HepG2 (cell line): ENCODE measurements at regions not wholly inside any gene's neighbourhood (a gene's known extent, or its start where the extent isn't known, plus 50 kb on each side); places are given as distances from the start of the nearest gene placed in this dataset.

Experiments used
- ATRX ChIP-seq: sonication (generic); formaldehyde crosslinking; IDR thresholded peaks from 2 replicates; pipeline ENCODE4 v1.4.0; 2020; ENCODE audit warnings: missing genetic modification reagents, borderline replicate concordance
- ERF ChIP-seq: IDR thresholded peaks from 2 replicates; pipeline ENCODE4 v1.6.1; 2018; ENCODE audit warnings: missing biosample characterization, missing genetic modification reagents
- ESRRA ChIP-seq: sonication (generic); formaldehyde crosslinking; IDR thresholded peaks from 2 replicates; pipeline ENCODE4 v1.5.1; 2020; ENCODE audit warnings: mild to moderate bottlenecking, low read depth, missing genetic modification reagents
- FOXP1 ChIP-seq, 2 experiments: fragments of 450-650 bp in 1 of 2; IDR thresholded peaks; 2 replicates each; pipeline ENCODE4 v1.6.1; 2017 to 2018; ENCODE audit warnings: antibody characterized with exemption in 1 of 2
- IRX3 ChIP-seq: sonication (generic); formaldehyde crosslinking; IDR thresholded peaks from 2 replicates; pipeline ENCODE4 v1.8.1; 2023; ENCODE audit warnings: mild to moderate bottlenecking, low read depth, missing genetic modification reagents, borderline replicate concordance
- MEIS1 ChIP-seq: sonication (generic); formaldehyde crosslinking; IDR thresholded peaks from 2 replicates; pipeline ENCODE4 v1.9.0; 2021; ENCODE audit warnings: mild to moderate bottlenecking, missing genetic modification reagents, moderate library complexity, borderline replicate concordance
- NFKBIZ ChIP-seq: IDR thresholded peaks from 2 replicates; pipeline ENCODE4 v1.6.1; 2018; ENCODE audit warnings: missing genetic modification reagents, missing compliant biosample characterization
- RFXANK ChIP-seq: IDR thresholded peaks from 2 replicates; pipeline ENCODE4 v1.6.1; 2016
- SALL1 ChIP-seq: sonication (generic); formaldehyde crosslinking; IDR thresholded peaks from 2 replicates; pipeline ENCODE4 v1.8.0; 2022; ENCODE audit warnings: mild to moderate bottlenecking, missing genetic modification reagents
- SNAI1 ChIP-seq: sonication (generic); formaldehyde crosslinking; IDR thresholded peaks from 2 replicates; pipeline ENCODE4 v1.5.0; 2020; ENCODE audit warnings: mild to moderate bottlenecking, missing genetic modification reagents, borderline replicate concordance
- STAT5B ChIP-seq: sonication (generic); formaldehyde crosslinking; IDR thresholded peaks from 2 replicates; pipeline ENCODE4 v1.4.0; 2020; ENCODE audit warnings: missing genetic modification reagents
- THYN1 ChIP-seq: sonication (generic); formaldehyde crosslinking; IDR thresholded peaks from 2 replicates; pipeline ENCODE4 v1.8.1; 2023; ENCODE audit warnings: low read depth, mild to moderate bottlenecking, moderate library complexity, missing genetic modification reagents, borderline replicate concordance
- YY1 ChIP-seq: IDR thresholded peaks from 2 replicates; pipeline ENCODE4 v1.6.1; 2011; ENCODE audit warnings: low read length, low read depth, moderate library complexity, mild to moderate bottlenecking; ENCODE audit not compliant: insufficient read depth, insufficient replicate concordance
- ZNF224 ChIP-seq: sonication (generic); formaldehyde crosslinking; IDR thresholded peaks from 2 replicates; pipeline ENCODE4 v1.5.0; 2020; ENCODE audit warnings: mild to moderate bottlenecking, missing genetic modification reagents
- ZNF607 ChIP-seq: sonication (generic); formaldehyde crosslinking; IDR thresholded peaks from 2 replicates; pipeline ENCODE4 v1.5.1; 2020; ENCODE audit warnings: missing genetic modification reagents, mild to moderate bottlenecking, borderline replicate concordance
- ZNF782 ChIP-seq: sonication (generic); formaldehyde crosslinking; IDR thresholded peaks from 2 replicates; pipeline ENCODE4 v1.4.0; 2020; ENCODE audit warnings: missing genetic modification reagents, mild to moderate bottlenecking, borderline replicate concordance
- TF ChIP-seq, protein P1 (sequence below): sonication (generic); formaldehyde crosslinking; IDR thresholded peaks from 2 replicates; pipeline ENCODE4 v1.4.0; 2020; ENCODE audit warnings: missing genetic modification reagents
- TF ChIP-seq, protein P2 (sequence below): sonication (generic); formaldehyde crosslinking; IDR thresholded peaks from 2 replicates; pipeline ENCODE4 v1.4.0; 2020; ENCODE audit warnings: missing genetic modification reagents
- TF ChIP-seq, protein P3 (sequence below): sonication (generic); formaldehyde crosslinking; IDR thresholded peaks from 2 replicates; pipeline ENCODE4 v1.5.0; 2020; ENCODE audit warnings: missing genetic modification reagents
- TF ChIP-seq, protein P4 (sequence below): sonication (generic); formaldehyde crosslinking; IDR thresholded peaks from 2 replicates; pipeline ENCODE4 v1.8.0; 2022; ENCODE audit warnings: mild to moderate bottlenecking, missing genetic modification reagents, moderate library complexity
- TF ChIP-seq, protein P5 (sequence below): sonication (generic); formaldehyde crosslinking; IDR thresholded peaks from 2 replicates; pipeline ENCODE4 v1.5.0; 2020; ENCODE audit warnings: mild to moderate bottlenecking, missing genetic modification reagents, moderate library complexity
- TF ChIP-seq, protein P6 (sequence below): sonication (generic); formaldehyde crosslinking; IDR thresholded peaks from 2 replicates; pipeline ENCODE4 v1.9.0; 2022; ENCODE audit warnings: missing genetic modification reagents, mild to moderate bottlenecking, borderline replicate concordance

DNA sequence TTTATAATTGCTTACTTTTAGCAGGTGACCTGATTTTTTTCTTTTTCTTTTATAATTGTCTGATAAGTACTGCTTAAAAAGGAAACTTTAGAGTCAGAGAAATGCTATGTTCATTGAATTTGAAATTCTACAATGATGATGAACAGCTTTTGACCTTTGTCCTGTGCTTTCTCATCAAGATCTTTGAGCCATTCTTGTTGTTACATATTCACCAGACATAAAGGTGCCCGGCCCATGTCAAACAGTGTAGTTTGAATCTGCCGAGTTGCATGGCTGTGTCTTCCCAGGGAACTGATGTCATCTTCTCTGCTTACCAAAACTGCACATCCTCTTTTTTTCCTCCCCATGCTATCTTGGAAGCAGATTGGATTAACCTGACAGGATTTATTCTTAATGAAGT is 163.6 kb downstream of the LRRC70 start (continued):
- TF ChIP-seq, protein P1, sequence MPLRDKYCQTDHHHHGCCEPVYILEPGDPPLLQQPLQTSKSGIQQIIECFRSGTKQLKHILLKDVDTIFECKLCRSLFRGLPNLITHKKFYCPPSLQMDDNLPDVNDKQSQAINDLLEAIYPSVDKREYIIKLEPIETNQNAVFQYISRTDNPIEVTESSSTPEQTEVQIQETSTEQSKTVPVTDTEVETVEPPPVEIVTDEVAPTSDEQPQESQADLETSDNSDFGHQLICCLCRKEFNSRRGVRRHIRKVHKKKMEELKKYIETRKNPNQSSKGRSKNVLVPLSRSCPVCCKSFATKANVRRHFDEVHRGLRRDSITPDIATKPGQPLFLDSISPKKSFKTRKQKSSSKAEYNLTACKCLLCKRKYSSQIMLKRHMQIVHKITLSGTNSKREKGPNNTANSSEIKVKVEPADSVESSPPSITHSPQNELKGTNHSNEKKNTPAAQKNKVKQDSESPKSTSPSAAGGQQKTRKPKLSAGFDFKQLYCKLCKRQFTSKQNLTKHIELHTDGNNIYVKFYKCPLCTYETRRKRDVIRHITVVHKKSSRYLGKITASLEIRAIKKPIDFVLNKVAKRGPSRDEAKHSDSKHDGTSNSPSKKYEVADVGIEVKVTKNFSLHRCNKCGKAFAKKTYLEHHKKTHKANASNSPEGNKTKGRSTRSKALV (CRISPR knock-in tag) = no peak
- TF ChIP-seq ATRX (CRISPR knock-in tag) (no peak), ZNF224 (CRISPR knock-in tag) (no peak), THYN1 (CRISPR knock-in tag) (no peak), YY1 (no peak), RFXANK (CRISPR knock-in tag) (no peak), ERF (CRISPR knock-in tag) (no peak), SNAI1 (no peak), FOXP1 (IDR thresholded peaks at IDR 0.05) (no peak), FOXP1 (CRISPR knock-in tag; IDR thresholded peaks at IDR 0.05) (no peak), MEIS1 (CRISPR knock-in tag) (no peak), ESRRA (CRISPR knock-in tag) (no peak), SALL1 (peak; percentile 59; the same call in 1 of the 2 replicates), IRX3 (CRISPR knock-in tag) (no peak), ZNF782 (no peak), ZNF607 (CRISPR knock-in tag) (no peak), STAT5B (CRISPR knock-in tag) (no peak), NFKBIZ (CRISPR knock-in tag) (no peak)
- TF ChIP-seq, protein P2, sequence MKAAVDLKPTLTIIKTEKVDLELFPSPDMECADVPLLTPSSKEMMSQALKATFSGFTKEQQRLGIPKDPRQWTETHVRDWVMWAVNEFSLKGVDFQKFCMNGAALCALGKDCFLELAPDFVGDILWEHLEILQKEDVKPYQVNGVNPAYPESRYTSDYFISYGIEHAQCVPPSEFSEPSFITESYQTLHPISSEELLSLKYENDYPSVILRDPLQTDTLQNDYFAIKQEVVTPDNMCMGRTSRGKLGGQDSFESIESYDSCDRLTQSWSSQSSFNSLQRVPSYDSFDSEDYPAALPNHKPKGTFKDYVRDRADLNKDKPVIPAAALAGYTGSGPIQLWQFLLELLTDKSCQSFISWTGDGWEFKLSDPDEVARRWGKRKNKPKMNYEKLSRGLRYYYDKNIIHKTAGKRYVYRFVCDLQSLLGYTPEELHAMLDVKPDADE = no peak
- TF ChIP-seq, protein P3, sequence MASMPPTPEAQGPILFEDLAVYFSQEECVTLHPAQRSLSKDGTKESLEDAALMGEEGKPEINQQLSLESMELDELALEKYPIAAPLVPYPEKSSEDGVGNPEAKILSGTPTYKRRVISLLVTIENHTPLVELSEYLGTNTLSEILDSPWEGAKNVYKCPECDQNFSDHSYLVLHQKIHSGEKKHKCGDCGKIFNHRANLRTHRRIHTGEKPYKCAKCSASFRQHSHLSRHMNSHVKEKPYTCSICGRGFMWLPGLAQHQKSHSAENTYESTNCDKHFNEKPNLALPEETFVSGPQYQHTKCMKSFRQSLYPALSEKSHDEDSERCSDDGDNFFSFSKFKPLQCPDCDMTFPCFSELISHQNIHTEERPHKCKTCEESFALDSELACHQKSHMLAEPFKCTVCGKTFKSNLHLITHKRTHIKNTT (CRISPR knock-in tag) = no peak
- TF ChIP-seq, protein P4, sequence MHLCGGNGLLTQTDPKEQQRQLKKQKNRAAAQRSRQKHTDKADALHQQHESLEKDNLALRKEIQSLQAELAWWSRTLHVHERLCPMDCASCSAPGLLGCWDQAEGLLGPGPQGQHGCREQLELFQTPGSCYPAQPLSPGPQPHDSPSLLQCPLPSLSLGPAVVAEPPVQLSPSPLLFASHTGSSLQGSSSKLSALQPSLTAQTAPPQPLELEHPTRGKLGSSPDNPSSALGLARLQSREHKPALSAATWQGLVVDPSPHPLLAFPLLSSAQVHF = no peak
- TF ChIP-seq, protein P5, sequence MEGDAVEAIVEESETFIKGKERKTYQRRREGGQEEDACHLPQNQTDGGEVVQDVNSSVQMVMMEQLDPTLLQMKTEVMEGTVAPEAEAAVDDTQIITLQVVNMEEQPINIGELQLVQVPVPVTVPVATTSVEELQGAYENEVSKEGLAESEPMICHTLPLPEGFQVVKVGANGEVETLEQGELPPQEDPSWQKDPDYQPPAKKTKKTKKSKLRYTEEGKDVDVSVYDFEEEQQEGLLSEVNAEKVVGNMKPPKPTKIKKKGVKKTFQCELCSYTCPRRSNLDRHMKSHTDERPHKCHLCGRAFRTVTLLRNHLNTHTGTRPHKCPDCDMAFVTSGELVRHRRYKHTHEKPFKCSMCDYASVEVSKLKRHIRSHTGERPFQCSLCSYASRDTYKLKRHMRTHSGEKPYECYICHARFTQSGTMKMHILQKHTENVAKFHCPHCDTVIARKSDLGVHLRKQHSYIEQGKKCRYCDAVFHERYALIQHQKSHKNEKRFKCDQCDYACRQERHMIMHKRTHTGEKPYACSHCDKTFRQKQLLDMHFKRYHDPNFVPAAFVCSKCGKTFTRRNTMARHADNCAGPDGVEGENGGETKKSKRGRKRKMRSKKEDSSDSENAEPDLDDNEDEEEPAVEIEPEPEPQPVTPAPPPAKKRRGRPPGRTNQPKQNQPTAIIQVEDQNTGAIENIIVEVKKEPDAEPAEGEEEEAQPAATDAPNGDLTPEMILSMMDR (CRISPR knock-in tag) = no peak
- TF ChIP-seq, protein P6, sequence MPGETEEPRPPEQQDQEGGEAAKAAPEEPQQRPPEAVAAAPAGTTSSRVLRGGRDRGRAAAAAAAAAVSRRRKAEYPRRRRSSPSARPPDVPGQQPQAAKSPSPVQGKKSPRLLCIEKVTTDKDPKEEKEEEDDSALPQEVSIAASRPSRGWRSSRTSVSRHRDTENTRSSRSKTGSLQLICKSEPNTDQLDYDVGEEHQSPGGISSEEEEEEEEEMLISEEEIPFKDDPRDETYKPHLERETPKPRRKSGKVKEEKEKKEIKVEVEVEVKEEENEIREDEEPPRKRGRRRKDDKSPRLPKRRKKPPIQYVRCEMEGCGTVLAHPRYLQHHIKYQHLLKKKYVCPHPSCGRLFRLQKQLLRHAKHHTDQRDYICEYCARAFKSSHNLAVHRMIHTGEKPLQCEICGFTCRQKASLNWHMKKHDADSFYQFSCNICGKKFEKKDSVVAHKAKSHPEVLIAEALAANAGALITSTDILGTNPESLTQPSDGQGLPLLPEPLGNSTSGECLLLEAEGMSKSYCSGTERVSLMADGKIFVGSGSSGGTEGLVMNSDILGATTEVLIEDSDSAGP (CRISPR knock-in tag) = no peak
